CD4-positive, alpha-beta T cell treated with Interleukin-15 for 1 hour (primary cell): ENCODE measurements at regions not wholly inside any gene's neighbourhood (a gene's known extent, or its start where the extent isn't known, plus 50 kb on each side); places are given as distances from the start of the nearest gene placed in this dataset.

Source experiments
- DNase-seq: peaks from one replicate; pipeline ENCODE4 v3.0.0-alpha.2; 2020

- DNase-seq = no peak
Measured at GRCh38 chr3:177306252-177306651, 109.0 kb upstream of the TBL1XR1 start.

- no peak for DNase-seq
Measured at GRCh38 chr3:177307391-177307790, 110.1 kb upstream of the TBL1XR1 start.

- no peak for DNase-seq
Measured at GRCh38 chr3:177307826-177308225, 110.5 kb upstream of the TBL1XR1 start.

GRCh38 chr3:177308286-177308685 is 111.0 kb upstream of the TBL1XR1 start:
- no peak for DNase-seq

DNA sequence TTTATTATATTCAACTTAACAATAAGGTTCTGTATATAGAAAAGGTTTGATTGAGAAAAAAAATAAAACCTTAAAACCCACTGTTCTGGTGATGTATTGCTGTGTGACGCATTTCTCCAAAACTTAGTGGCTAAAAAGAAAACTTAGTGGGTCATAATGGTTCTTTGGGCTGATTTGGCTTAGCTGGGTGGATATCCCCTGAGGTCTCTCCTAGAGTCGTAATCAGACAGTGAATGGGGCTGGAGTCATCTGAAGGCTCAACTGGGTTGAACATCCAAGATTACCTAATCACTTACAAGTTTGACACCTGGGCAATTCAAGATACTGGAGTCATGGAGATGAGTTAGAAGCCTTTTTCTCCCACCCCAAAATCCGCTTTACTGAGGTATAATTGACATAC is 111.6 kb upstream of the TBL1XR1 start:
- no peak for DNase-seq

GRCh38 chr3:177312491-177312890 is 115.2 kb upstream of the TBL1XR1 start:
- no peak for DNase-seq

DNA sequence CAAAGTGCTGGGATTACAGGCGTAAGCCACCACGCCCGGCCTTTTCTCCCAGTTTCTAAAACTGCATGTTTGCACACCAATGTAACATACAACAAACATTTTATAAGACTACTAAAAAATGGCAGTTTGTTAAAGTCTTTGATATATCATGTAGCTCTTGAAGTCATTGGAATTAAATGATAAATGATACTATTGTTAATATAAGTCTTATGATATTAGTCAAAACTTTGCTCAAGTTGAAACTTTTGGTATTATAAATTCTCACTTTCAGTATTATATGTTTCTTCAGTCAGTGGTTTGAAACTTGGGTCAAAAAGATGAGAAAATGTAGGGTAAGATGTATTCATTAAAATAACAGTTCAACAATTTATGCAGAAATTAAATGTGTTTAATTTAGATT is 117.6 kb upstream of the TBL1XR1 start:
- no peak for DNase-seq

DNA sequence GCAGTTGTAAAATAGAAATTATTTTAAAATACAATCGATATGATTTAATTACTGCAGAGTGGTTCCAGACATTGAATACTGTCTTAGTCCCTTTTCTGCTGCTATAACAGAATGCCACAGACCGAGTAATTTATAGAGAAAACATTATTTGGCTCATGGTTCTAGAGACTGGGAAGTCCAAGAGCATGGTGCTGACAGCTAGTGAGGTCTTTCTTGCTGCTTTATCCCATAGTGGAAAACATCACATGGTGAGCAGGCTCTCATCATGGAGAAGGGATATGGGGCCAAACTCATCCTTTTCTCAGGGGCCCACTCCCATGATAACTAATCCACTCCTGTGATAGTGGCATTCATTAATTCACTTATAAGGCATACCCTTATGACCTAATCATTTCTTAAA is 120.0 kb upstream of the TBL1XR1 start:
- DNase-seq = no peak

GRCh38 chr3:177318559-177318958 is 121.3 kb upstream of the TBL1XR1 start:
- no peak for DNase-seq

- no peak for DNase-seq
Measured at GRCh38 chr3:177320765-177321247, 123.5 kb upstream of the TBL1XR1 start.

DNA sequence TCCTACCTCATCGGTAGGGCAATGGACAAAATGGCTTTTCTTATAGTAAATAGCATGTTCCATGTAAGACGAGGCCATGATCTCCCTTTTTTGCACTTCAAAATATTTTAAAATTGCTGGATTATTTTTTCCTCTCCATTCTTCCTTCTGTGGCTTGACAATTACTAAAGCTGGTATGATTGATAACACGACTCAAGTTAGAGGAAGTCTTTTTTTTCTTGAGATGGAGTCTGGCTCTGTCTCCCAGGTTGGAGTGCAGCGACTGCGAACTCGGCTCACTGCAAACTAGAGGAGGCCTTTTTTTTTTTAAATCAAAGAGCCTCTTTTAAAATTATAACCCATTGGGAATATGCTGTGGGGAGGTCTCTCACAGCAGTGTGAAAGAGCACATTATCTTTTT is 124.5 kb upstream of the TBL1XR1 start:
- no peak for DNase-seq

GRCh38 chr3:177322881-177323280 is 125.6 kb upstream of the TBL1XR1 start:
- peak; percentile 44 for DNase-seq

DNA sequence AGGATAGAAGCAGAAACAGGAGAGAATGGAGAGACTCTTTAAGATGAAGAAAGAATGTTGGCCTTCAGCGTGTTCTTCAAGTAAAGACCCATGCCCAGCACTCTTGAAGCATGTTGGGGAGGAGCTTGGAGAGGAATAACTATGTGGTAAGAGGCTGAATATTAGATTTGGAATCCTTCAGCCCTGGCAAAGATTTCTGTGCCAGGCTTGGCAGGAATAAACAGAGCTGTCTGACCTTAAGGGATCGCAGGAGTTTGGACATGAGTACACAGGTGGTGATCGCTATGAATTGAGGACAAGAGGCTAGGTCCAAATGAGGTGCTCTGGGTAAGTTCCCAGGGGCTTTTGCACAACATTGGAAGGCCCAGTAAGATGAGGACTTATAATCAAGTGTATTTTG is 132.6 kb upstream of the TBL1XR1 start:
- no peak for DNase-seq

DNA sequence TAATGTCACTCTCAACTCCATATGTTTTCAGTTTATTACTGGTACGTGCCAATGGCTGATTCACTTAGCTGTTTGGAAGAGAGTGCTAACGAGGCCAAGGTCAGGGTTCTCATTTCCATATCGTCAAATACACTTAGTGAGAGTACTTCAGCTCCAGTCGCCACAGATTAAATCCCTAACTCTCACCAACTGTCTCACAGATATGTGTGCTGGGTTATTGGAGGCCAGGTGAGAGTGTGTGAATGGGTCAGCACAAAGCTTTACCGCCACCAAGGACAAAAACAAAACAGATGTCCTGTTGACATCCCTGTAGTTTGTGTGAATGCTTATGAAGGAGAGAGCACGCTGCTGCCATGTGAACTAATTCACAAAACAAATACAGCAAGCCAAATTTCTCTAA is 133.5 kb upstream of the TBL1XR1 start:
- DNase-seq = no peak

DNA sequence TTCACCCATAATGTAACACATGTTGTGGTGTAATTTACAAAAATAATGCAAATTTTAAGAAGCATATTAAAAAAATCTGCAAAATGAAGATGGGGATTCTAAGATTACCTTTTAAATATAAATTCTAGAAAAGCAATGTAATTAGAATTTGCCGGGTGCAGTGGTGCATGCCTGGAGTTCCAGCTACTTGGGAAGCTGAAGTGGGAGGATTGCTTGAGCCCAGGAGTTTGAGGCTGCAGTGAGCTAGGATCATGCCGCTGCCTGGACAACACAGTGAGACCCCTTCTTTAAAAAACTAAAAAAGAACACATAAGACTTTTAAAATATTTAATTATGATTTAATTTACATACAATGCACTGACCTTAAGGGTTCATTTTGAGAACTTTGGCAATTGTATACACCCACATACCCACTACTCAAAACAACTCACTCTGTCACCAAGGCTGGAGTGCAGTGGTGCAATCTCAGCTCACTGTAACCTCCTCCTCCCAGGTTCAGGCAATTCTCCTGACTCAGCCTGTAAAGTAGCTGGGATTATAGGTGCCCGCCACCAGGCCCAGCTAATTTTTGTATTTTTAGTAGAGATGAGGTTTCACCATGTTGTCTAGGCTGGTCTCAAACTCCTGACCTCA is 134.0 kb upstream of the TBL1XR1 start:
- DNase-seq = no peak

GRCh38 chr3:177332955-177333354 is 135.7 kb upstream of the TBL1XR1 start:
- DNase-seq = no peak

- DNase-seq = no peak
Measured at GRCh38 chr3:177333533-177334520, 136.5 kb upstream of the TBL1XR1 start.

- DNase-seq = no peak
Measured at GRCh38 chr3:177334803-177335202, 137.5 kb upstream of the TBL1XR1 start.

- no peak for DNase-seq
Measured at GRCh38 chr3:177335728-177336127, 138.4 kb upstream of the TBL1XR1 start.

GRCh38 chr3:177336873-177337450 is 139.7 kb upstream of the TBL1XR1 start:
- DNase-seq = no peak

GRCh38 chr3:177337541-177338331 is 140.5 kb upstream of the TBL1XR1 start:
- DNase-seq = peak; percentile 53

DNA sequence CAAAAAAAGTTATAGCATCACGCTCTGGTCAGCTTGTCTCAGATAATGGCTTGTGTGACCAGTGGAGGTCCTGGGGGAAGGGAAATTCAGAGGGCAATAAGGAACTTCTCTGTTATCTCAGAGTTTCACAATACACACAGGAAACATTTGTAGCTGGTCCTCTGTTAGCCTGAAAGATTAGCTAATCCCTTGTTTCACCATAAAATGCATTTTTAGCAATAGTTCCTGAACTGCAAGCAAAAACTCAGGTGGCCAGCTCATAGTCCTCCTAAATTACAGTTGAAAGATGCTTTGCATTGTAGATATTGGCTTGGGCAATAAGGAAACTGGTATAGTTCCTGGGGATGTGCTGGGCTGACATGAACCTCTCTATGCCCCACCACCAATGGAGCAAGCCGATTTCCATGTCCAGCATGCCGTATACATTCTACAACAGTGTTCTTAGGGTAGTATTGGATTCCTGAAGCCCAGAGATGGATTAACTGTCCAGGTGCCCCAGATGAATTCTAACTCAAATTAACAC is 141.5 kb upstream of the TBL1XR1 start:
- DNase-seq = no peak
